ENCODE measurements at regions not wholly inside any gene's neighbourhood (a gene's known extent, or its start where the extent isn't known, plus 50 kb on each side); places are given as distances from the start of the nearest gene placed in this dataset.

DNA sequence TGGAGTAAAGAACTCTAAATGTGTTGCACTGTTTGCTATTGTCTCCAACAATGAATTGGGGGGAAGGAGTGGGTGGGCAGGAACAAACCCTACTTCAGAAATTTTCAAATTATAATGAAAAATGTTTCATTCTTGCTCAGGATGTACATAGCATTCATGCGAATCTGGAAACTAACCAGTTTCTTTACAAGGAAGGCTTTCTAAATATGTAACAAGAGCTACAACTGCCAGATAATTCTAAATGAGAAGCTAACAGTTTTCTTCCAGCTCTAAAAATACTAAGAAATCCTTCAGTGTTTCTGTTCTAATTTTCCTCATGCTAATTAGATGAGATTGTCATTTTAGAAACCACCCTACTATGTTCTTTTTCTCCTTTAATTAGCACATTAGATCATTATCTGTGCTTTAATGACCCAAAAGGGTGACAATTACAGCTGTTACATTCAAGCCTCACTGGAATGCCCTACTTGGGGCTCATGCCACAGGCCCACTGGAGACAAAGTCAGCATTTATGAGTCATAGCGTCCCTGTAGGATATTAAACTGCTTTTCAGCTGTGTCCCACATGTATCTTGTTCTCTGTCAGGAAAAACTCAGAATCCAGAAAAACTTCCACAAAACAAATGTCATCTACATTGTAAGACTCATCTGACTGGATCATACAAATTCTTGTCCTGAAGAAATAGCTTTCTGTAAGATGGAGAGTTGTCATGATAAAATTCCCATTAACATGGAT is 804.6 kb upstream of the CXADR start:
- no peak for DNase-seq

DNA sequence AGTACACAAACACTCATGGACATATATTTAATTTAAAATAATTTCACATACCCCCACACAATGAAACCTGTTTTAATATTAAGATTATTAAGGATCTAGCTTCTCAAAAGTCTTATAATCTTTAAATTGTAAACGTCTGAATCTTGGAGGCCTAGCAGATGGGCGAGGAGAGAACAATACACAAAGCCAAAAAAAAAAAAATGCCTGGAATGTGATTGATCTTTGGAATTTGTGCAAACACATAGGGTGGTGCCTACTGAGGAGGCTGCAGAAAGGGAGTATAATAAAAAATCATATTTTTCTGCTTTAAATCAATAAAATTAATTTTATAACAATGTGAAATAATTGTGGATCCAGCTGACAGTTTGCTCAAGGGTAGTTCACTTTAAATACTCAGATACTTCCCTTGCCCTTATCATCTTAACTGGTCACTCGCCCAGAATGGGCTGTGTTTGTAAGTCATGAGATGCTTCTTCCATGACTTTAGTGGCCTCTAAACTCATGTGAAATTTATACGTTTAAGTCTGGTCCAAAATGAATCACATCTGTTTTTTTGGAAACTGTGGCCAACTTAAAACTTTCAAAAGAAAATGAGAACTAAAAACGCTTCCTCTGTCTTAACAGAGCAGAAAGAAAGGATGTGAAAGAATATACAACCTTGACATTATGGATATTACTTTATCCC is 802.8 kb upstream of the CXADR start:
- DNase-seq, result no peak

DNA sequence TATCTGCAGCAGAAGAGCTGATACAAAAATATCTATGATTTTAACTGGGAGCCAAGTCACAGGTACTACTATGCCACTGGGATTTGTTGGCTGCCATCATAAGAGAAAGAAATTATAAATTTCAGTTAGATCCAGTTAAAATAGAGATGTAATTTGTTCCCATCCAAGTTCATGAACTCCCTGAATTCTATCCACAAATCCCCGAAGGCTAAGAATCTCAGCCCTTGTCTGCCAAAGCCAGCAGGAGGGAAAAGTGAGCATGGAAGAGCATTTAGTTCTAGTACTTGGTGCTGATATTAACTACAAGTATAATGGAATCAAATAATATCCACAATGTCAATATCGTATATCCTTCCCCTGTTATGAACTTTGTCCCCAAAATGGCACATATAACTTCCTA is 801.1 kb upstream of the CXADR start:
- DNase-seq, result no peak

DNA sequence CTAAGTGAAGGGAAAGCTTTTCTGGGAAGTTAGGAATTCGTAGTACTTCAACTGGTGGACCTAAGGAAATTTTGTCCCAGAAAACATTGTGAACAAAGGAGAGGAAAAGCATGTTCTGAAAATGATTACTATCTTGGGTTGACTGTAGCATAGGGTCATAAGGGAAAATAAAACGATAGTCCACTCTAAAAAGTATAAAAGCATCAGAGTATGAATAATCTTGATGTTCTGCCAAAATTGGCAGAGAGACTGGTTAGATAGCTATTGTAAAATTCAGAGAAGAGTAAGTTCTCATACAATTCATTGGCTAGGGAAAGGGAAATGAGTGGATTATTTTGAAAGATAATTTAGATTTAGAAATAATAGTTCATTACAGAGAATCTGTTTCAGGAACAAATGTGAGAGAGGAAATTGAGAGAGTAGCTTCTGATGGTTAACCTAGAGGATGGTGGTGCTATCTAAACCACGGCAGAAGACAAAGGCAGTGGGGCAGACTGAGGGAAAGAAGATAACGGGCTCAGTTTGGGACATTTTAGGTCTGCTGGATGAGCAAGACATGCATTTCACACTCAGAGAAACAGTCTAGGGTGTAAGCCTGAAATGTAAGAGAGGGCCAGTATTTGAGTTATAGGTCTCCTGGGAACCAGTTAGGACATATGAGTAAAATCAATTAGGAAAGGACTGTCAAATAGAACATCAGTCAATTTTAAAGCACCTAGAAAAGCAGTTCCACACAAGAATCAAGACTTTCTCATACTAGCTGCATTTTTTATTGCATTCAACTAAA is 799.3 kb upstream of the CXADR start:
- DNase-seq, result no peak

DNA sequence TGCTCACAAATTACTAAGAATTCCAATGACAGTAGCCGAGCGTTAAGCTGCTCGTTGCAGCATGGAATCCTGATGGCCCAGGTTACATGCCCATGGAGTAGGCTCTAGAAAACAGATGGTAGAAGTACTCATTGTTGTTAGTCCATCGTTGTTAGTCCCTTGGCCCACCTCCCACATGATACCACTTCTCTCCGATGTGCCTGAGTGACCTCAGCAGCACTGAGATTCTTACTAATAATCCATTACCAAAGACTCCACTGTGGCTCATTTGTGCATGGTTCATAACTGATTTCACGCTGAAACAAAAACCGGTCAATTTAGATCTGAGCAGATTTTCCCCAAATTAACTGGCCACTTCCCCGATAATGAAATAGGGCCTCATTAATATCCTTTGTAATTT is 772.3 kb upstream of the CXADR start:
- no peak for DNase-seq

DNA sequence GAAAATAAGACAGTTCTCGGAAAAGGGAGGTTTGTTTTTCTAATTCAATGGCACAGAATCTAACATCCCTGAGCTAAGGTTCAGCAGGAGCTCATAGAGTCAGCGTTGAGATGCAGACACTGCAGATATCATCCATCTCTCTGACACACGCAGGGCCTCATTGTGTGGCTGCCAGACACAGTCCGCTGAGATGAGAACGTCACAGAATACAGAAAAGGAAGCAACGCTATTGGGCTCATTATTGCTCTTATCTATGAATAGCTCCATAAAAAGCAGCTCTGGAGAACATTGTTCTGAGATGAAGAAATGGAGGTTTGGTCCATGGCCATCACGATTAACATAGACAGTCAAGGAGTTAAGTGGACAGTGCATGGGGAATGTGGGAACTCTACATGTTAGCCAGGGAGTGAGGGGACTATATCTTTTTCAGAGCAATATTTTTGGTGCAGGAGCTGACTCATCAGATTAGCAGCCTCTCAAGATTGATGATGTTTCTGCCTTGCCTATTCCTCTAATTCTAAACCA is 771.6 kb upstream of the CXADR start:
- no peak for DNase-seq

DNA sequence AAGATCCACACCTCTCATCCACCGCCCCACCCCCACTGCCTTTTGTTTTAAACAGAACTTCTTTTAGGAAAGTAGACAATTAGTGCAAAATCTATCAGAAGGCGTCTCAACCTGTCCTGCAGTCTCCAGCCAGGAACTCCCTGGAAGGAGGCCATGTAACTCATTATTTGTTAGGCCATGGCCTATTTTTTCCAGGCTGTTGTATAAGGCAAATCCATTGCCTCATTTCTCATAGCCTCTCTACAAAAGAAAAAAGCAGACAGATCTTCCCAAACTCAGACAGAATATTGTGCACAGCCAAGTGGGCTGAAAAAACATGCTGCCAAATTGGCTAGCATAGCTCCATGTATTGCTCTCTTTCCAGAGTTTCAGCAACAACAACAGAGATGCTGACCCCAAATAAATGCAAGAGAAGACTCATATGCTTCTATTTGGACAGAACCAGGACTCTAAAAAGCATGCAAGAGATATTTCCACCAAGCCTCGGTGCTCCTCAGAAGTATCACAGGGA is 770.7 kb upstream of the CXADR start:
- DNase-seq, result no peak

DNA sequence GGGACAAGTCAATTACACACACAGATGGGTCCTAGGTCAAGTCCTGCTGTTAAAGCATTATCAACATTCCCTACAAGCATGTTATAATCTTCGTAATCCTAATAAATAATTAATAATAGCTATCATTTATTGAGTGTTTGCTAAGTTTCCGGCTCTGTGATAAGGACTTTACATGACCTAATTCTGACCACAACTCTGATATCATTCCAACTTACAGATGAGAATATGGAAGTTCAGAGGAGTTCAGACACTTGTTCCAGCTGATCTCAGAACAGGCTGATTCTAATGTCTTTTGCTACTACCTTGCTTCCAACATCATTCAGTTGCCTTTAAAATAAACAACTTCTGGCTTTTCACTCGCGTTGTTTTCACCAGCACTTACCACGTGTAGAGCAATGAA is 770.1 kb upstream of the CXADR start:
- no peak for DNase-seq

DNA sequence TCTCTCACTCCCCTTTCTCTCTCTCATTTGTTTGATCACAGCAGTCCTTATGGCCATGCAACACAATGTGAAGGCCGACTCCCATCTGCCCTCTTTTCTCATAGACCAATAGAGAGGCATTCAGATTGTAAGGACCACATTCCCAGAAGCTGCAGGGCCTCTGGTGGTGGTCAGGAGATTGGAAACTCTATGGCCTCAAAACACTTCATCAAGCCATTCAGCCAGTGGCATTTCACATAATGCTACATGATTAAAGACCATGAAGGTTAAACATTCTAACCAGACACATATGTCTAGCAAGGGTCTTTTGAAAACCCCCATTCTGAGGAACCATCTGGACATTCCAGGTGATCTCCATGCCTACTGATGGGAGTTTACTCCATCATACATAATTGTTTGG is 769.5 kb upstream of the CXADR start:
- DNase-seq, result no peak

DNA sequence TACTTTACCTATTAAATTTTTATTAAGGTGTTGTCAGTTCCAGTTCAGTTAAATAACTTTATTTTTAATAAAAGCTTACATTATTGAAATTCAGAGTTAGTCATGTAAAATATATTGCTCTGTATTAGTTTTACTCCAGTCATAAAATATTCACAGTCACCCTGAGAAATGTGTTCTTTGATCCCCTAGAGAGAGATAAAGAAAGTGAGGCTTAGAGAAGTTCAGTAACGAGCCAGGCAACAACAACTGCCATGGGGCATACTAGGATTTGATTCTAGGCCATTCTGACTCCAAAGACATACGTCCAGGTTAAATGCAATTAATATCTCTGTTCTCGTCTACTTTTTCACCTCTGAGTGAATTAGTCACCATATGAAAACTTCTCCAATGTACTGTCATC is 761.9 kb upstream of the CXADR start:
- no peak for DNase-seq

DNA sequence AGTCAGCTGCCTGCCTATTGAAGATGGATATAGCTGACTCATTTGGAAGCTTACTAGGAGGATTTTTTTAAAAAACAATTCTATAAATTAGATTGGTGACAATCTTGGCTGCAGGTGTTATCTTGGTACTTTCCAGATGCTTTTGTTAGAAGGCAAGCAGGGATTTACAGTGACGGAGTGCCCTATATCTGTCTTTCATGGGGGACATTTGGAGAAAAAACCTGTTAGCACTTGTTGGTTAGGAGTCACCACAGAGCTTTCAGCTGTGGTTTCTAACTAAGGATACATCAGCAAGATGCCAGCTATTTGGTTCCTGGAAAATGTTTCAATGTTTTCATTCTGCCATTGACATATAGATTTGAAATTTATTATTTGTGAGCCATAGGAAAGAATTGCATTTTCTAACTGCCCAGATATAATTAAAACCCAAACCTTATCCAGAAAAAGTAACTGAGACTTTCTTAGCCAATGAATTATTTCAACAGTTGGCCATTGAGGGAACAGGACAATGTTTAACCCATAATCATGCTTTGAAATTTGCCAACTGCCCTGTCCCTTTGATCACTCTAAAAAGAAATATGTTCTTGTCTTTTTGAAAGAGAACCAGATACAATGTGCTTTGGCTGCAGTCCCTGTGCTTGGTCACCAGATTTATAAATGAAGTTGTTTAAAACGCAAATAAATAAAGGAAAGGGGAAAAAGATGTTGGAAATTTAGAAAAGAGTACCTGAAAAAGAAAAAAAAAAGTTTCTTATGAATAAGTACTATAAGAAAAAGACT is 761.0 kb upstream of the CXADR start:
- DNase-seq, result no peak

DNA sequence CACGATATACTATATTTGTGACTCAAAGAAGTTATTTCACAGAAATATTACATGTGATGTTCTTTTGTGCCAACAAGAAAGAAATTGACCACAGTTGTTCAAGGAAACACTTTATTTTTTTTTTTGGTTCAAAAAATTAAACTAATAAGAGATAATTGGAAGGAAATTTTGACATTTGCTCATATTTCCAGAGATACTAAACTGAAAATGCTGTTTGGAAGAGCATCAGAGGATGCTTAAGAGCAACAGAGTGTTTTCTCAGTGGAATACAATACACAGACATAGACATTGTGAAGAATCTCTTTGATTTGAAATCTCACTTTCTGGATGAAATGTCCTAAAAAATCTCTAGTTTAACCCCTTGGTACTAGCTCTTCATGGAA is 760.4 kb upstream of the CXADR start:
- DNase-seq, result no peak

DNA sequence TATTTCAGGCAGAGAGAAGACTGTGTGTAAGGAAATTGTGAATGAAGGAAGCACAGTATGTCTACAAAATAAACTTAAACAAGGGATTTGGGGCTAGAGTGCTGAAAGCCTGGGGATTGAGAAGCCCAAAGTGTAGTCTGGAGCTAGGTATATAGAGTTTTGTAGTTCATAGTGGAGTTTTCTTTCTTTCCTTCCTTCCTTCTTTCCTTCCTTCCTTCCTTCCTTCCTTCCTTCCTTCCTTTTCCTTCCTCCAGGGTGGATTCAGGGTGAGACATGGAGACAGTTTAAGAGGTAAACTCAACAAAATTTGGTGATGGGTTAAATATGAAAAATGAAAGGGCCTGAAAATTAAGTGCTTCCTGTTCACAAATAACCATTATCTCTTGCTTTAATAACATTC is 757.8 kb upstream of the CXADR start:
- no peak for DNase-seq

DNA sequence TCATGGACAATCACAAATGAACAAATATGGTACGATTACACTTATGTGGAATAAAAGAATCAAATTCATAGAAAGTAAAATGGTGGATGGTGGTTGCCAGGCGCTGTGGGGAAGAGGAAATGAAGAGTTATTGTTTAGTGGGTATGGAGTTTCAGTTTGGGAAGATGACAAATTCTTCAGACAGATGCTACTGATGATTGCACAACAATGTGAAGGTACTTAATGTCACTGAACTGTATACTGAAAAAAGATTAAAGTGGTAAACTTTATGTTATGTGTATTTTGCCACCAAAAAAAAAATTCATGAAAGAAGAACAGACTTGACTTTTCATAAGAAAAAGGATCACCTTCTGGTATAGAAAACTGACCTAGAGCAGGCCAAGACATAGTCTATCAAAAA is 745.6 kb upstream of the CXADR start:
- no peak for DNase-seq

DNA sequence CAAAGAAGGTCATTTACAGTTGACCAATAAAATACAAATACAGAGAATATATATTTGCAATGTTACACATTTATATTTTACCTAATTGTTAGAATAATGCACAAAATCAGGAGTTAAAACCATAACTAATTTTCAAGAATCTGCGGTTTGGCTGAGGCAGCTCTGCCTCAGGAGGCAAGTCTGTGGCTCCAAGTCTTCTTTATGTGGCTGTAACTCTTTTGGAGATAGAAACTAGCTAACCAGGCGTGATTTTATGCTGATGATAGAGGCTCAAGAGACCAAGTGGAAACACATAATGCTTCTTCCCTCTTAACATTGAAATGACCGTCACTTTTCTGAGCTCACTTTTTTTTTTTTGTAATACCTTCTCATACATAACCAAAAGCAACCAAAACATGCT is 744.7 kb upstream of the CXADR start:
- DNase-seq, result no peak

DNA sequence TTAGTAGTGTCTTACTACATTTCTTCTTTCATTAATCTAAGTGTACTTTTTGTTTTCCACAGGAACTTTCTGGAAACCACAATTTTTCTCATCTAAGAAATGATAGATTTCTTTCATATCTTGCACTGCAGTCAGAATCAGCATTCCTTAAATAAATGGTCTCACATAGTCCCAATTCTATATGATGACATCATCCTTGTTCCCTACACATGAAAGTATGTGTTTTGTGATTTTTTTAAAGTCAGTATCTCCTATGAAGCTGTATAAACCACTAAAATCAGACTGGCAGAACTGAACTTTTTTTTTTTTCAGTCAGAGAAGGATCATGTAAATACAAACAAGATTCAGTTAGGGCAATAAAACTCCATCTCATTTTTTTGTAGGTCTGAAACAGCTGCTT is 742.6 kb upstream of the CXADR start:
- no peak for DNase-seq

DNA sequence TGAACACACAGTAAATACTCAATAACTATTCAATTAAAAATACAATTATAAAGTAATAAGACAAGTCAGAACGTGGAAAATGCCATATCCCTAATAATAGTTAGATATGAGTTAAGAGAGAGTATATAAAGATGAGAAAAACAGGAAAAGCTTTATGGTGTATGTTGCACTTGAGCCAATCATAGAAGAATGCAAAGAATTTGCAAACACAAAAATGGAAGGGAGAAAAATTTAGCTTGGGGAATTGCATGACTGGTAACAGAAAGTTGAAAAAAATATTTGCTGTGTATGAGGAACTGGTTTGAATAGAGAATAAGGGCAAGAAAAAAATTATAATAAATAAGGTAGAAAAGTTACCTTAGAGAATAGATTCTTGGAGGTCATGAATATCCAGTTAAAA is 739.6 kb upstream of the CXADR start:
- no peak for DNase-seq

DNA sequence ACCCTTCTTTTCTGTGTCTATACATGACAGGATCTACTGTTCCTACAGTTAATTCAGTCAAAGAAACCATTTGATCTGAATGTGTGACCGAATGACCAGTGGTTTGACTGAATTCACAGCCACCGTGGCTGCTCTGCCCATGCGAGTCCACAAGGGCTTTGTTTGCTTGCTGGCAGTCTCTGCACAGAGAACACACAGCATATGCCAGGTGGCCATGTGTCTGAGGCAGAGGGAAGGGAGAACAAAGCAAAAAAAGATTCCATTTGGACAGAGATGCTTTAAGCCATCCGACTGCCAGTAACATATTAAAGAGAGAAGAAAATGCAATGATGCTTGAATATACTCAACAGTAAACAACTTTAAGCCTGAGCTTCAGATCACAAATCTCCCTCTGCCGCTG is 737.8 kb upstream of the CXADR start:
- no peak for DNase-seq

DNA sequence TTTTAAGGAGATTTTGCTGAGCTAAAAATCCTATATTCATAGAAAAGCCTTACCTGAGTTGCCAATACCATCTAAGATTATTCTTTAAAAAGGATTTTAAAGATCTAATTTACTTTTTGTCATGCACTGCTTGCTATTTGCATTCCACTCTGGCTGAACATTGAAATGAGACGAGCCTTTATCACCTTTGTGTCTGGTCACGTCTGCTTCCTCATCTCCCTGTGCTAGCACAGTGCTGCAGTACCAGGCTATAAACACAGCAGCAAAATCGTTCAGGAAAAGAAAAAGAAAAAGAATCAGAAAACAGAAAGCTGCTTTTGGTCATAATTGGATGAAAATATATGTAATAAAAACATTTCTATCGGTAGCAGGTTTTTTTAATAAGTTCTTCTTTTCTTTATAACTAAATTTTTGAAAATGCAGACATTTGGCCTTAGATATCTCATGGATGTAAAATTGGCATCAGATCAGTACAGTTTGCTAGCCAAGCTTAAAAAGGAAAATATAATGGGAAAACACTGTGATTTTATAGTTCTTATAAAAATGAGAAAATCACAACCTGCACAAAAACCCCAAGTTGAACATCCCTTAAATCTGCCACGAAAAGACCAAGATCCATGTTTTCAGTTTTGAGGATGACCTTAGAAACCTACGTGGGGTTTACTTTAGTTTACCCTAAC is 735.7 kb upstream of the CXADR start:
- no peak for DNase-seq

DNA sequence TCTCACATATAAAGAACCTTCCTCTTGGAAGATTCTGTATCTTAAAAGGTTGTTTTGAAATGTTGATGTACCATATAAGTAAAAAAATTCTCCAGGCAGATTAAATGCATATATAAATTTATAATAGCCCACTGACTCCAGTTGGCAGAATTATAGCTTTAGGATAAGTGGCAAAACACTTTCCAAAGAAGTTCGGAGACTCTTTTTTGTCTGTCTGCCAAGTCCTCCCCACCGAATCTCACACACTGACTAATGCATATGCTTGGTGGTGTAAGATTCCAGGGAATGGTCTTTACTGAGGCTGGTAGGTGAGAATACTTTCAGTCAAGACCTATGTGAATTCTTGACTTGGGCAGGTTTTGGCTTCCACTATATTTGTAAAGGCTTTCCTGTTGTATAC is 724.3 kb upstream of the CXADR start:
- DNase-seq, result no peak

DNA sequence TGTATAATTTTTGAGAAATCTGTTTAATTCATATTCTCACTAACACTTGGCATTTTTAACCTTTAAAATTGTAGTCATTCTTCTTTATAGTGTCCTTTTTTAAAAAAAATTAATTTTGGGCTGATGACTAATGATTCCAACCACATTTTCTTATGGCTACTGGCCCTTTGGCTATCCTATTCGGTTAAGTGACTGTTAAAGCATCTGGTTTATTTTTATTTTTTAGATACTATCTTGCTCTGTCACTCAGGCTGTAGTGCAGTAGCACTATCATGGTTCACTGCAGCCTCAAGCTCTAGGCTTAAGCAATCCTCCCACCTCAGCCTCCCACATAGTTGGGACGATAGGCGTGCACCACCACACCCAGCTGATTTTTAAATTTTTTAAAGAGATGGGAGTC is 723.2 kb upstream of the CXADR start:
- no peak for DNase-seq

DNA sequence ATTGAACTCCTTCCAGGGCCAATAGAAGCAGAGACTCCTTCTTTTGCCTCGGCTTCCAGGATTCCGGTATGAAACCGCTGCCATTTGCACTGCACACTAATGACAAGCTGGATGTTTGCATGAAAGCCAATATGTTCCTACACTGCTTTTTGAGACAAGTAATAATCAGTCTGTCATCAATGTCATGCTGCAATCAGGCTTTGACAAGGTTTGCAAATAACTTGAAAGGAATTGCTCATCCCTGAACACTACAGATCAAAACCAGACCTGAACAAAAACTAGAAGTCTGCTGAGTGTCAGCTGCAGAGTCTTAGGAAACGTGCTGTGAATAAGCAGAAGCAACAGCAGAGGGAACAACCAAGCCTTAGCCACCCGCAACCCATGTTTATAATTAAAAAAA is 720.7 kb upstream of the CXADR start:
- DNase-seq, result no peak
